Transverse colon (tissue), 4 donors: ENCODE measurements at regions not wholly inside any gene's neighbourhood (a gene's known extent, or its start where the extent isn't known, plus 50 kb on each side); places are given as distances from the start of the nearest gene placed in this dataset.

Experiments
- EP300 ChIP-seq: sonication (generic); formaldehyde crosslinking; IDR thresholded peaks from one replicate; pipeline ENCODE4 v1.6.1; 2017; ENCODE audit warnings: antibody characterized with exemption, low read depth
- POLR2A ChIP-seq: fragments of 450-650 bp; IDR thresholded peaks from one replicate; pipeline ENCODE4 v1.6.1; 2016; ENCODE audit warnings: antibody characterized with exemption, mild to moderate bottlenecking, moderate library complexity
- POLR2AphosphoS5 ChIP-seq, 3 donors: sonication (generic); formaldehyde crosslinking; IDR thresholded peaks; one replicate each; pipeline ENCODE4 v1.6.1; 2016; ENCODE audit warnings: antibody characterized with exemption in 3 of 3
- TF ChIP-seq, protein P1 (sequence below), 5 experiments: fragments of 200-600 bp in 3 of 5; fragments of 450-650 bp in 2 of 5; sonication (generic) in 3 of 5; IDR thresholded peaks; 1 replicate in 2 of 5; 2 replicates in 3 of 5; pipeline ENCODE4 v1.5.1; 2016 to 2017; ENCODE audit warnings: antibody characterized with exemption in 5 of 5, inconsistent platforms in 3 of 5, mild to moderate bottlenecking in 2 of 5, moderate library complexity in 1 of 5

GRCh38 chrX:74171465-74171864 lies 132.5 kb upstream of the ZCCHC13 start:
- TF ChIP-seq POLR2A: no peak
- TF ChIP-seq, protein P1, sequence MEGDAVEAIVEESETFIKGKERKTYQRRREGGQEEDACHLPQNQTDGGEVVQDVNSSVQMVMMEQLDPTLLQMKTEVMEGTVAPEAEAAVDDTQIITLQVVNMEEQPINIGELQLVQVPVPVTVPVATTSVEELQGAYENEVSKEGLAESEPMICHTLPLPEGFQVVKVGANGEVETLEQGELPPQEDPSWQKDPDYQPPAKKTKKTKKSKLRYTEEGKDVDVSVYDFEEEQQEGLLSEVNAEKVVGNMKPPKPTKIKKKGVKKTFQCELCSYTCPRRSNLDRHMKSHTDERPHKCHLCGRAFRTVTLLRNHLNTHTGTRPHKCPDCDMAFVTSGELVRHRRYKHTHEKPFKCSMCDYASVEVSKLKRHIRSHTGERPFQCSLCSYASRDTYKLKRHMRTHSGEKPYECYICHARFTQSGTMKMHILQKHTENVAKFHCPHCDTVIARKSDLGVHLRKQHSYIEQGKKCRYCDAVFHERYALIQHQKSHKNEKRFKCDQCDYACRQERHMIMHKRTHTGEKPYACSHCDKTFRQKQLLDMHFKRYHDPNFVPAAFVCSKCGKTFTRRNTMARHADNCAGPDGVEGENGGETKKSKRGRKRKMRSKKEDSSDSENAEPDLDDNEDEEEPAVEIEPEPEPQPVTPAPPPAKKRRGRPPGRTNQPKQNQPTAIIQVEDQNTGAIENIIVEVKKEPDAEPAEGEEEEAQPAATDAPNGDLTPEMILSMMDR (IDR thresholded peaks at IDR 0.05): no peak
- no peak for TF ChIP-seq POLR2AphosphoS5 (IDR thresholded peaks at IDR 0.05)
- no peak for TF ChIP-seq EP300
